Stimulated activated CD4-positive, alpha-beta T cell treated with anti-CD3 and anti-CD28 coated beads, Interleukin-2, amount 100 ng/mL, for 4 hours (primary cell): ENCODE measurements at regions not wholly inside any gene's neighbourhood (a gene's known extent, or its start where the extent isn't known, plus 50 kb on each side); places are given as distances from the start of the nearest gene placed in this dataset.

Source experiments
- DNase-seq: peaks from one replicate; pipeline ENCODE4 v3.0.0-alpha.2; 2020; ENCODE audit warnings: low read depth

- no peak for DNase-seq
These were observed 356.3 kb upstream of the CAMK1G start for GRCh38 chr1:209227171-209227570.

- DNase-seq = no peak
These were observed 355.6 kb upstream of the CAMK1G start for GRCh38 chr1:209227941-209228340.

DNA sequence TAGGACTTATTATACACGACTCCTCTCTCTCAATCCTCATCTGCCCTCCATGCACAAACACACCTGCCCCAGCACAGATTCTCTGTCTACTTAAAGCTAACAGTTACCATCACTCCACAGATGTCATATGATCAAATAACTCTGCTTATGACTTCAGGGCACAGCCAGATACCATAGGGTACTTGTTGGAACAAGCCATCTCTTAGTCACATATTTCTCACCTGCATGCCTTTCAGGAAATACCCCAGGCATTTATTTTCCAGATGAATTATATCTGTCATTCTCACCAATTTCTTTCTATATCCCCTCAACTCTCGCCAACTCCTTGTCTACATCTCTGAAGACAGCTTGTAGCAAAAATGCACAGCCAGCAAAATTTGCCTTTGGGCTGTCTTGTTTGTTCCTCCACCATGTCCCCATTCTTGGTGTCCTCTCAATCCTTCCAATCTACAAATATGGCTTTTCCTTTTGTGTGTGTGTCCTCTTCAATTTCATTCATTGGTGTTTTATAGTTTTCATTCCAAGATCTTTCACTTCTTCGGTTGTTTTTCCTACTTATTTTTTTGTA lies 353.9 kb upstream of the CAMK1G start:
- DNase-seq = no peak

- no peak for DNase-seq
These were observed 353.2 kb upstream of the CAMK1G start for GRCh38 chr1:209230314-209230713.

DNA sequence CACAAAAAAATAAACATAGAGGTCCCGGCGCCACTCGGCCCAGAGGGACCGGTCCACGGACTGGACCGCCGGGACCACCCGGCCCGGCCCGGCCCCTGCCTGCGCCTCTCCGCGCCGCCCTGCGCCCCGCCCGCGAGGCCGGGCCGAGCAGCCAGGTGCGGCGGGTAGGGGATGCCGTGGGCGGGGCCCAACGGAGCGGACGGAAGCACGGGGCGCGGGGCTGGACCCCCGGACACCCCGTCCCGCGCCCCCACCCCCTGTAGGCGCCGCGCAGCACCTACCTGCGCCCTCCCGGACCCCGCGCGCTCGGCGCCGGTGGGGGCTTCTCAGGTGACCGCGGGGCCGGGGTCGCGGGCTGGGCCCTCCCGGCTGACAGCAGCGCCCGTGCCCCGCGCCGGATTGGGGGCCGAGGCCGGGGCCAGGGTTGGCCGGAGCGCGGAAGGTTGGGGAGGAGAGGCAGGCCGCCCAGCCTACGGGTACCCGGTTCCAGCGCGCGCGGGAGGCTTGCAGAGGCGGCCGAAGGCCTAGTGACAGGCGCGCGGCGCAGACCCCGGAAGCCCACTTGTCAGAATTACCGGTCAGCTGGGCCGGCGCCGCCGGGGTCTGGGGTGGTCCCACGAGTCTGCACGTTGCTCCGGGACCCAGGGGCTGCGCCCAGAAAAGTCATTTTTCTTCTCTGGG lies 351.9 kb upstream of the CAMK1G start:
- DNase-seq = no peak

GRCh38 chr1:209232197-209232596 lies 351.3 kb upstream of the CAMK1G start:
- no peak for DNase-seq

DNA sequence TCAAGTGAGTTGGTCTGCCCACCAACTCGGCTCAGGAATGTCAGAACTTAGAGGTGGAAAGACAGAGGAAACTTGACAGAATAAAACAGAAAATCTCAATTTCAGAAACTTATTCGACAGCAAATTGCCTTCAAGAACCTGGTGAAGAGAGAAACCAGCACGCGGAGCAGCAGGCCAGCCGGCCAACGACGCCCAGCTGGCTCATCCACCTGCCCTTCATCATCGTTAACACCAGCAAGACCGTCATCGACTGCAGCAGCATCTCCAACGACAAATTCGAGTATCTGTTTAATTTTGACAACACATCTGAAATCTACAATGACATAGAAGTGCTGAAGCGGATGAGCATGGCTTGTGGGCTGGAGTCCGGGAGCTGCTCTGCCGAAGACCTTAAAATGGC lies 350.8 kb upstream of the CAMK1G start:
- DNase-seq = no peak

- DNase-seq = no peak
These were observed 348.3 kb upstream of the CAMK1G start for GRCh38 chr1:209235166-209235565.

DNA sequence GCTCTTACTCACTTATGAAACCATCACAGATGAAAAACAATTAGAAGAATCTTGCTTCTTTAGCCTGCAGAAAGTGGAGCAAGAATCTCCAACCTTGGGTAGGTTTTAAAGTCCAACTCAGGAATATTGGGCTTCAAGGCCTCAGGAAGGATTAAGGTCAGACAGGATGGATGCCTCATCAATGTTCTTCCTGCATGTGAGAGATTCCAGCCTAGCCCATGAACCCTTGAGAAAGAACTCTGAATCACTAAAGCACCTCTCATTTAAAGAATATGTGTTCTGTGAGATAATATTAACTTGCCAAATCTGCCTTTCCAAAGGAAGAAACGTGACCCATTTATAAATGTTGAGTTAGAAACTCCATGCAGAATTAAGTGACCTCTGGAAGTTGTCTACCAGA lies 345.2 kb upstream of the CAMK1G start:
- no peak for DNase-seq

DNA sequence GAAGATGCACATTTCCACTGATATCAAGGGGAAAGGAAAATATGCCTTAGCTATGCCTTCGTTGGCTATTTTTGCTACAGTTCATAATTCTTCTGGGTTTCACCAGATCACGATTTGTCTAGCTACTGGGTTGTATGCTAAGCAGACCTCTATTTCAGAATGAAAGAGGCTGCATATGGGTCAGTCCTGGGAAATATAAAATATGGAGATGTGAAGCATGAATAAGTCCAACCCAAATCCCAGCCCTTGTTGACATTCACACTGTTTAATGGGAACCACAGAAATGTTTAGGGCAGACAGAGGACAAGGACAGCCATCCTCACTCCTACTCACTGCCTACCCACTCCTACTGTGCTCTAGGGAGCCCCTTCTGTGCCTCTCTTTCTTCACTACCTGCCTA lies 343.2 kb upstream of the CAMK1G start:
- DNase-seq = no peak

DNA sequence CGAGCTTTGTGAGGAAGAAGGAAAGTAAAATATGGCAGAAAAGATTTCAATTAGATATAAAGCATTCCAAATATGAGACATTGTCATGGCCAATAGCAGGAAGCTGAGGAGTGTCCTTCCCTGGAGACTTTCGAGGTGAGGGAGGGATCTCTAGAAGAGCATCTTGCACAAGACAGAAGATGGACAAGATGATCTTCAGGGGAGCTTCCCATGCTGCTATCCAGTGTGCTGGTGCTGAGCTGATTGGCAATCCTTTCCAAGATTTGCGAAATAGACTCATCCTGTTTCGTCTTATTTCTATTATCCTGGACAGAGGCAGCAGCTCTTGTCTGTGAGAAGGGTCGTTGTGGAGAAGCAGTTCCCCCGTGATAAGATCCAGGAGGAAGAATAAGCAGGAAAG lies 342.0 kb upstream of the CAMK1G start:
- no peak for DNase-seq

- peak; percentile 9 for DNase-seq
These were observed 334.8 kb upstream of the CAMK1G start for GRCh38 chr1:209248649-209249279.

GRCh38 chr1:209249280-209249670 lies 334.2 kb upstream of the CAMK1G start:
- DNase-seq = no peak

GRCh38 chr1:209249785-209250440 lies 333.6 kb upstream of the CAMK1G start:
- DNase-seq = no peak

DNA sequence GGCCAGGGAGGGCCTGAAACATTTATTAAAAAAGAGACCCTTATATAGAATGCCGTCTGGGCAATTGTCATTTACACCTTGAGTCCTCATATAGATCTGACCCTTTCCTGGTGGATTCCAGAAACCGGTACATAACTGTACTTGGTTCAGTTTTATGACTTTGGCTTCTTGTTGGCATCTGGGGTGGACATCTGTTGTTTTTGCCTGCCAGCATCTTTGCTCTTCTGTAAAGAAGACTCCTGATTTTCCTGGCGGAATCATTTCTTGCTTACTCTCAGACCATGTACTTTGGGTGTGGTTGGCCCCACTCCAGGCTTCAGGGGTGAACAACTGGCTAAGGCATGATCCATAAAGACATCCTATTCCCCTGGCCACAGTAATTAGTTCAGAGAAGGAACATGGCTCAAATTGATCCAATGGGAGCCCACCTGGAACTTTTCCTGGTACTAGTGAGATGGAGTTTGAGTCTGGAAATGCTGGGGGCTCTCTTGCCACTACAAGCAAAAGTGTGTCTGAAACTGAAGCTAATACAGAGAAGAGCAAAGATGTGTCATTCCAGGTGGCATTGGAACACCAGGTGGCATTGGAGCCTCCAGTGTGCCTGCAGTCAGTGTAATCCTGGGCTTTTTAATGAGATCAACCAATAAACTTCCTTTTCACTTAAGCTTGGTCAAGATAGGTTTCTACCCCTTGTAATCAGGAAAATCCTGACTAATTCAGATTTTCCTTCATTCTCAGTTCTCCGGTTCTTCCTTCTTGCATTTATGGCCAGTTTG lies 332.5 kb upstream of the CAMK1G start:
- DNase-seq = no peak

DNA sequence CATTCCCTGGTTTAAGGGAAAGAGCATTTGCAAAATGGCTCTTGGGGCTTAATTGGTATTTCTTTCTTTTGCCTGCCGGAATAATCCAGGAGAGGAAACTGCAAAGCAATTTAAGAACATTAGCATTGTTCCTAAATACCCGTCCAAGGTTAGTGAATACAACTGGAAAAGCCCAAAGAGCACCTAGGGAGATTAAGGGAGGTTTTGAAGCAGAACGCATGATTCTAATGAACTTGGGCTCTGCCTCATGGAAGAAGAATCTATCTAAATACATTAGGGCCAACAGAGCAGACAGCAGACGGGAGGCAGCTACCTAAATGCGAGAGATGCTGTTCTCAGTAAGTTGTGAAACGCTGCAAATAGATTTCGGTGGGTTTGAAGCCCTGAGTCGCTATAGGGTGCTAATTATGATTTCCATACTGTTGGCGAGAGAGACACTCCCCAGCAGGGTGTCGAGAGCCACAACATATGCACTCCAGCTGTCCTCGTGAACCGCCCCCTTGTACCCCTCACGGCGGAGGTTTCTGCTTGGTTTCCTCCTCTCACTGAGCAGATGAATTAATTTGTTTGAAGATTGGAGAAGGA lies 326.7 kb upstream of the CAMK1G start:
- DNase-seq = no peak

- DNase-seq = no peak
These were observed 326.1 kb upstream of the CAMK1G start for GRCh38 chr1:209257454-209257853.

- no peak for DNase-seq
These were observed 323.4 kb upstream of the CAMK1G start for GRCh38 chr1:209260136-209260535.

DNA sequence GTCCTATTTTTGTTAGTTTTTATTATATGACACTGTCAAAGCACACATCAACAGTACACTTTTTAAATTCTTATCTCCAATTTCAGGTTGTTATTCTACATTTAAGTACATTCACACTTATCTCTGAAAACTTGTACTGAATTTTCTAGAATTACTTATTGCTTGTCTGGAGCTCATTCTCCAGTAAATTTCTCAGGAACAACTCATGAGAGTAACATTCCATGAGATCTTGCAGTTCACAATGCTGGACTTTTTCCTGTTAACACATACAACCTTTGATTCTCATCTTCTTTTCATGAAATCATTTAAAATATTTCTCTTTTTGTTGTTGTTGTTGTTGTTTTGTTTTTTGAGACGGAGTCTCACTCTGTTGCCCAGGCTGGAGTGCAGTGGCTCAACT lies 320.9 kb upstream of the CAMK1G start:
- DNase-seq = no peak

DNA sequence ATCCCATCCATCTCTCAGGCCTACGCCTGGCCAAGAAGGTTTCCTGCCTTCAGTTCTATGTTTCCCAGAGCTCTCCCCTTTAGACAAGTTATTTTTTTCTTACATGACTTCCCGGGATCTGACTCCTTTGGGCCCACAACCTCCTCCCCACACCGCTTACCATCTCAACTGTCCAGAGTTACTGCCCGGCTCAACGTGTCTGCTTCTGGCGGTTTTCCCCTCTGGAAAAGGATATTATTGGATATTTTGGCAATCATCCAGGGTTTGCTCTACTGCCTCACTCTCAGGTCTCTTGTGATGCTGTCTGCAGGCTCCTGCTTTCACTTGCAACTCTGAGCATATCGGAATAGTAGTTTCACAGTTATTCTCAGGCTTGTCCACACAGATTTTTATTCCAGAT lies 318.2 kb upstream of the CAMK1G start:
- no peak for DNase-seq

GRCh38 chr1:209266590-209267205 lies 316.8 kb upstream of the CAMK1G start:
- no peak for DNase-seq

GRCh38 chr1:209267968-209268367 lies 315.5 kb upstream of the CAMK1G start:
- DNase-seq = no peak
